ENCODE measurements at regions not wholly inside any gene's neighbourhood (a gene's known extent, or its start where the extent isn't known, plus 50 kb on each side); places are given as distances from the start of the nearest gene placed in this dataset.

GRCh38 chr20:58584051-58584824, 66.8 kb upstream of the STX16 start:
- no peak for TF ChIP-seq CTCF (IDR thresholded peaks at IDR 0.05)
- TF ChIP-seq POLR2A (IDR thresholded peaks at IDR 0.05) = no peak
